HepG2 (cell line): ENCODE measurements at regions not wholly inside any gene's neighbourhood (a gene's known extent, or its start where the extent isn't known, plus 50 kb on each side); places are given as distances from the start of the nearest gene placed in this dataset.

Source experiments
- ATAC-seq: fragments of 200-7000 bp; cut with Tn5 transposase; 3 replicates; pipeline ENCODE4 v1.9.1; 2020; ENCODE audit warnings: mild to moderate bottlenecking, moderate library complexity
- BruUV-seq: library from RNA; stranded (reverse); fragments of 400-500 nt; replicated peaks from 2 replicates; lab custom pipeline; 2021; lab: Mats Ljungman, UMichigan
- CTCF ChIA-PET: fragments of 300-600 bp; formaldehyde crosslinking; extraction: SDS; loops from one replicate; lab custom pipeline; 2021; ENCODE audit warnings: low total read pairs, inconsistent platforms, low intra/inter-chr PET ratio; lab: Yijun Ruan, JAX
- POLR2A ChIA-PET: fragments of 350-600 bp; sonication (Branson Sonifier 250); formaldehyde crosslinking; loops from one replicate; lab custom pipeline; 2020; ENCODE audit warnings: antibody characterized with exemption, inconsistent platforms; lab: Yijun Ruan, JAX
- DNase-seq: peaks from one replicate; pipeline ENCODE4 v3.0.0-alpha.2; 2015; ENCODE audit warnings: low spot score
- FAIRE-seq: peaks from 3 replicates; lab custom pipeline; 2011; peaks lifted over from hg19 to GRCh38; lab: Jason Lieb, UNC
- H2AFZ ChIP-seq: one replicate; pipeline ENCODE4 v1.6.1; 2011; ENCODE audit warnings: low read length, inconsistent platforms
- H3K27ac ChIP-seq: fragments of 300-600 bp; 3 replicates; pipeline ENCODE4 v1.8.0; 2011; ENCODE audit warnings: mixed run types, mild to moderate bottlenecking, mixed read lengths, low read length, inconsistent platforms; ENCODE audit not compliant: insufficient read depth; ENCODE audit errors: extremely low read length
- H3K27me3 ChIP-seq, 2 experiments: fragments of 200-600 bp in 1 of 2; 2 replicates in 1 of 2; 3 replicates in 1 of 2; pipeline versions ENCODE4 v1.6.0 to v1.8.0; 2011; ENCODE audit warnings: low read length in 2 of 2, mild to moderate bottlenecking in 2 of 2, moderate library complexity in 2 of 2, inconsistent platforms in 1 of 2; ENCODE audit not compliant: insufficient read depth in 2 of 2, control insufficient read depth in 1 of 2
- H3K36me3 ChIP-seq, 2 experiments: fragments of 200-600 bp in 1 of 2; replicated peaks in 1 of 2; 2 replicates in 1 of 2; 3 replicates in 1 of 2; pipeline versions ENCODE4 v1.5.1 to v1.8.0; 2011; ENCODE audit warnings: low read length in 2 of 2, inconsistent platforms in 1 of 2; ENCODE audit not compliant: insufficient read depth in 2 of 2, control insufficient read depth in 1 of 2
- H3K4me1 ChIP-seq: 2 replicates; pipeline ENCODE4 v1.5.1; 2012; ENCODE audit warnings: low read length, inconsistent platforms; ENCODE audit not compliant: insufficient read depth
- H3K4me2 ChIP-seq: 2 replicates; pipeline ENCODE4 v1.6.0; 2011; ENCODE audit warnings: low read depth, low read length, inconsistent platforms
- H3K4me3 ChIP-seq, 3 experiments: fragments of 200-600 bp in 1 of 3; sonication (generic), shearing (Covaris generic) in 1 of 3; replicated peaks in 1 of 3; 2 replicates each; pipeline ENCODE4 v1.5.1; 2011 to 2016; ENCODE audit warnings: low read length in 3 of 3, inconsistent platforms in 2 of 3, low read depth in 2 of 3, mild to moderate bottlenecking in 2 of 3, control low read depth in 1 of 3, mixed read lengths in 1 of 3; ENCODE audit not compliant: insufficient read depth in 1 of 3
- H3K79me2 ChIP-seq: one replicate; pipeline ENCODE4 v1.6.1; 2011; ENCODE audit warnings: low read length, inconsistent platforms; ENCODE audit not compliant: insufficient read depth
- H3K9ac ChIP-seq: 2 replicates; pipeline ENCODE4 v1.6.0; 2011; ENCODE audit warnings: mild to moderate bottlenecking, low read depth, low read length, inconsistent platforms; ENCODE audit not compliant: insufficient read depth
- H3K9me3 ChIP-seq: 2 replicates; pipeline ENCODE4 v1.5.1; 2012; ENCODE audit warnings: mild to moderate bottlenecking, low read length
- H4K20me1 ChIP-seq: 2 replicates; pipeline ENCODE4 v1.6.0; 2011; ENCODE audit warnings: inconsistent platforms, mild to moderate bottlenecking, low read length, moderate library complexity; ENCODE audit not compliant: insufficient read depth
- EHMT2 ChIP-seq: fragments of 200-600 bp; sonication (generic); IDR thresholded peaks from 2 replicates; pipeline ENCODE4 v1.7.0; 2017; ENCODE audit warnings: antibody characterized with exemption, low read depth, low read length, borderline replicate concordance
- HNF1B ChIP-seq: sonication (generic); formaldehyde crosslinking; IDR thresholded peaks from 2 replicates; pipeline ENCODE4 v1.5.1; 2020; ENCODE audit warnings: mild to moderate bottlenecking, moderate library complexity, missing genetic modification reagents
- IRF2 ChIP-seq: IDR thresholded peaks from 2 replicates; pipeline ENCODE4 v1.6.1; 2018; ENCODE audit warnings: missing genetic modification reagents, missing compliant biosample characterization
- KLF12 ChIP-seq: sonication (generic); formaldehyde crosslinking; IDR thresholded peaks from 2 replicates; pipeline ENCODE4 v1.4.0; 2020; ENCODE audit warnings: missing genetic modification reagents, borderline replicate concordance
- NR2C2 ChIP-seq: sonication (generic); formaldehyde crosslinking; IDR thresholded peaks from 2 replicates; pipeline ENCODE4 v1.4.0; 2020; ENCODE audit warnings: missing genetic modification reagents, mild to moderate bottlenecking, moderate library complexity, borderline replicate concordance
- PATZ1 ChIP-seq: sonication (generic); formaldehyde crosslinking; IDR thresholded peaks from 2 replicates; pipeline ENCODE4 v1.4.0; 2020; ENCODE audit warnings: missing genetic modification reagents
- POLR2AphosphoS2 ChIP-seq: IDR thresholded peaks from 2 replicates; pipeline ENCODE4 v1.6.1; 2011; ENCODE audit warnings: low read depth, low read length, improper control_type of control experiment
- RARA ChIP-seq: IDR thresholded peaks from 2 replicates; pipeline ENCODE4 v1.6.1; 2016; ENCODE audit warnings: missing genetic modification reagents, missing compliant biosample characterization
- RBAK ChIP-seq: sonication (generic); formaldehyde crosslinking; IDR thresholded peaks from 2 replicates; pipeline ENCODE4 v1.5.1; 2020; ENCODE audit warnings: mild to moderate bottlenecking, missing genetic modification reagents
- RFX1 ChIP-seq: fragments of 450-650 bp; IDR thresholded peaks from 2 replicates; pipeline ENCODE4 v1.6.1; 2017
- RXRA ChIP-seq: sonication (generic); formaldehyde crosslinking; IDR thresholded peaks from 2 replicates; pipeline ENCODE4 v1.5.1; 2020; ENCODE audit warnings: missing genetic modification reagents
- SMAD9 ChIP-seq: sonication (generic); formaldehyde crosslinking; IDR thresholded peaks from 2 replicates; pipeline ENCODE4 v1.5.1; 2020; ENCODE audit warnings: mild to moderate bottlenecking, missing genetic modification reagents
- SRSF9 ChIP-seq: fragments of 200-400 bp; formaldehyde crosslinking; IDR thresholded peaks from 2 replicates; pipeline ENCODE4 v1.6.1; 2018; ENCODE audit warnings: borderline replicate concordance, mild to moderate bottlenecking, low read depth, low read length; ENCODE audit not compliant: insufficient read depth, poor library complexity, severe bottlenecking
- ZKSCAN1 ChIP-seq: fragments of 150-350 bp; IDR thresholded peaks from 2 replicates; pipeline ENCODE4 v1.6.1; 2014; ENCODE audit warnings: low read length
- ZNF34 ChIP-seq: sonication (generic); formaldehyde crosslinking; IDR thresholded peaks from 2 replicates; pipeline ENCODE4 v1.4.0; 2020; ENCODE audit warnings: mild to moderate bottlenecking, missing genetic modification reagents, borderline replicate concordance
- ZNF616 ChIP-seq: sonication (generic); formaldehyde crosslinking; IDR thresholded peaks from 2 replicates; pipeline ENCODE4 v1.5.0; 2020; ENCODE audit warnings: low read depth, mild to moderate bottlenecking, missing genetic modification reagents
- ZNF7 ChIP-seq: IDR thresholded peaks from 2 replicates; pipeline ENCODE4 v1.6.1; 2016; ENCODE audit warnings: missing biosample characterization, missing genetic modification reagents
- WGBS: methylation state at CpG from one replicate; pipeline ENCODE4 v1.1.6; 2017; ENCODE audit warnings: low lambda C conversion rate; 5-methylcytosine and 5-hydroxymethylcytosine counted together
- in situ Hi-C: cut with HindIII; loops from 2 replicates; pipeline ENCODE4 v1.10.0; 2017; ENCODE audit warnings: low pct_unique_long_range_greater_than_20kb; ENCODE audit not compliant: extremely low pct_ligation_motif_present
- intact Hi-C: fragments of 100-400 bp; cut with micrococcal nuclease; formaldehyde crosslinking; loops from one replicate; pipeline ENCODE4 v1.10.0; 2022; ENCODE audit not compliant: unreplicated experiment

GRCh38 chr13:90675129-90675528 lies 672.4 kb upstream of the MIR17HG start:
- Histone ChIP-seq H3K79me2 (no peaks in the 10 kb centered on the region), H2AFZ (no peak overlapping the region), H3K4me2 (no peak overlapping the region), H3K9ac (no peak overlapping the region), H3K4me3 (no peak overlapping the region), H3K27me3 (no peaks in the 10 kb centered on the region), H3K36me3 (no peaks in the 10 kb centered on the region), H3K27ac (no peak overlapping the region), H3K4me1 (no peaks in the 10 kb centered on the region), H4K20me1 (no peaks in the 10 kb centered on the region), H3K9me3 (peaks cover 17% of the 10 kb centered on the region; the same call in 1 of the 2 replicates)
- CTCF ChIA-PET, result no interaction called here
- ATAC-seq (no peak), FAIRE-seq (no peak), DNase-seq (no peak)
- BruUV-seq, result no TSS peak
- in situ Hi-C loops (no loop called here), intact Hi-C loops (no loop called here)
- 88% methylated on average over 2 of the region's 2 CpGs for WGBS
- no peak for TF ChIP-seq EHMT2
- TF ChIP-seq ZKSCAN1, result no peak
- no peak for TF ChIP-seq PATZ1
- no peak for TF ChIP-seq HNF1B (CRISPR knock-in tag)
- no peak for TF ChIP-seq RBAK (CRISPR knock-in tag)
- no peak for TF ChIP-seq SRSF9
- no peak for TF ChIP-seq RARA (CRISPR knock-in tag)
- TF ChIP-seq IRF2 (CRISPR knock-in tag), result no peak
- no peak for TF ChIP-seq ZNF616 (CRISPR knock-in tag)
- no peak for TF ChIP-seq SMAD9
- TF ChIP-seq POLR2AphosphoS2, result no peak
- TF ChIP-seq KLF12 (CRISPR knock-in tag), result no peak
- TF ChIP-seq RXRA (CRISPR knock-in tag), result no peak
- no peak for TF ChIP-seq NR2C2 (CRISPR knock-in tag)
- TF ChIP-seq ZNF34 (CRISPR knock-in tag), result no peak
- TF ChIP-seq RFX1, result no peak
- no peak for TF ChIP-seq ZNF7 (CRISPR knock-in tag)
- POLR2A ChIA-PET, result no interaction called here
